ENCODE measurements at regions not wholly inside any gene's neighbourhood (a gene's known extent, or its start where the extent isn't known, plus 50 kb on each side); places are given as distances from the start of the nearest gene placed in this dataset.

DNA sequence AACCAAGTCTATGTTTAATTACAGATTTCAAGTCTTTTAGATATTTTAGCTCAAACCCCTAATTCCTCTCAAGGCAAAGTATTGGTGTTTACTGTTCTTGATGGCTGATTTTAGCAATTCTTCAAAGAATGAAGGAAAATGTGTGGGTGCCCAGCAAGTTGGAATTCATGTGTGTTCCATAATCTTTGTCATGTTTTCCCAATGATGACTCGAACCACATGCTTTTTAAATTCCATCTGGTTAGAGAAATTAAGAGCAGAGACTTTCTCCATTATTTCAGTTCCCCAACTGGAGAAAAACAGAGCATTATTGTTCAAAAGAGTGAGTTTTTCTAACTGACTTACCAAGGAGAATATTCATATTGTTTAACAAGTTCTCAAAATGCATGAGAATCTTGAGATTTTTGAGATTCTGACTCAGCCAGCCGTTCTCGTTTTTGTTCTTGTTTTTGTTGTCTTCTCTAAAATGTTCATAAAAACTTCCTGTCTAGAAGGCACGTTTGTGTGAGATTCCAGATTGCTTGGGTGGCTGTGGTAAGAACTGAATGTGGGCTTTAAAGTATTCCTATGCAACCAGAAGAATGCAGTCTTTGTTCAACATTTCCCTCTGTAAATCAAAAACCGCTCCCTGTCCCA, 404.7 kb downstream of the IRS2 start:
- no CpG with 5 or more reads among the region's 5 CpGs for WGBS (ENCODE audit: extremely low coverage, insufficient coverage, insufficient read length)
- H2BK12ac ChIP-seq (ENCODE audit: low read length): no peak overlapping the region
- no peak overlapping the region for H2AK5ac ChIP-seq (ENCODE audit: low read length)
- H3K36me3 ChIP-seq (ENCODE audit: control insufficient read depth in 1 of 2, insufficient read depth in 2 of 2, low read length in 2 of 2): no peaks in the 10 kb centered on the region
- H3K4ac ChIP-seq (ENCODE audit: low read depth, low read length): peak overlapping the region; percentile 70
- no peak overlapping the region for H3K23ac ChIP-seq (ENCODE audit: low read length)
- H3K27ac ChIP-seq (ENCODE audit: low read depth, low read length): no peak overlapping the region
- H2BK5ac ChIP-seq (ENCODE audit: low read depth, low read length, poor library complexity): no peak overlapping the region
- H3K9me3 ChIP-seq (ENCODE audit: insufficient read depth, low read depth, low read length): peaks cover 1% of the 10 kb centered on the region
- no peak overlapping the region for H3K4me2 ChIP-seq (ENCODE audit: low read length)
- no peak overlapping the region for H3K9ac ChIP-seq (ENCODE audit: low read length)
- no peak overlapping the region for H3K14ac ChIP-seq (ENCODE audit: low read length)
- peaks cover 2% of the 10 kb centered on the region for H3K79me2 ChIP-seq (ENCODE audit: control insufficient read depth, insufficient read depth, low read length, poor library complexity)
- H2AFZ ChIP-seq (ENCODE audit: insufficient read depth, low read length, poor library complexity): no peak overlapping the region
- peak overlapping the region; percentile 61 for H4K8ac ChIP-seq (ENCODE audit: low read depth, low read length)
- H3K27me3 ChIP-seq (ENCODE audit: insufficient read depth, low read length): no peaks in the 10 kb centered on the region
- no peak overlapping the region for H3K4me3 ChIP-seq (ENCODE audit: low read depth, low read length)
- H3K4me1 ChIP-seq (ENCODE audit: control insufficient read depth in 1 of 2, insufficient read depth in 2 of 2, low read length in 2 of 2): peaks cover 0 to 9% of the 10 kb centered on the region in 2 experiments
- no peak overlapping the region for H2BK120ac ChIP-seq (ENCODE audit: insufficient read depth, low read length, poor library complexity)
- no peak overlapping the region for H4K12ac ChIP-seq (ENCODE audit: low read depth, low read length)
- H3K79me1 ChIP-seq (ENCODE audit: low read length): no peaks in the 10 kb centered on the region
- no peak overlapping the region for H4K91ac ChIP-seq (ENCODE audit: low read depth, low read length)
- DNase-seq: peak; percentile 67 to 89
- no peak overlapping the region for H3K18ac ChIP-seq (ENCODE audit: low read length)

DNA sequence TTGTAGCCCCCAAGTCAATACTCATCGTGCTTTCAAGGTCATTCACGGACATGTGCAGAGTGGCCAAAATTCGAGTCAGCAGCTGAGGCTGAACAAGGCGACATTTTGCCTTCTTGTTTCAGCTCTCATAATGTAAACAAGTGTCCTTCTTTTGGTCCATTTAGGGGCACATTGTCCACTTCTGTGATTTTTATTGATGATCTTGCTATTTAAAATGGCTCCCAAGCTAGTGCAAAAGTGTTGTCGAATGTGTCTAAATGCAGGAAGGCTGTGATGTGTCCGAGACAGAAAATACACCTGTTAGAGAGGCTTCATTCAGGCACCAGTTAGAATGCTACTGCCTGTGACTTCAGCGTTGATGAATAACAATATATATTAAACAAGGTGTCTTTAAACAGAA, 405.9 kb downstream of the IRS2 start:
- H3K36me3 ChIP-seq (ENCODE audit: control insufficient read depth in 1 of 2, insufficient read depth in 2 of 2, low read length in 2 of 2): no peaks in the 10 kb centered on the region
- H4K12ac ChIP-seq (ENCODE audit: low read depth, low read length): no peak overlapping the region
- H4K8ac ChIP-seq (ENCODE audit: low read depth, low read length): no peak overlapping the region
- H3K23ac ChIP-seq (ENCODE audit: low read length): no peak overlapping the region
- H3K79me2 ChIP-seq (ENCODE audit: control insufficient read depth, insufficient read depth, low read length, poor library complexity): peaks cover 2% of the 10 kb centered on the region
- no peak overlapping the region for H3K18ac ChIP-seq (ENCODE audit: low read length)
- no CpG with 5 or more reads among the region's 7 CpGs for WGBS (ENCODE audit: extremely low coverage, insufficient coverage, insufficient read length)
- peaks cover 0 to 9% of the 10 kb centered on the region in 2 experiments for H3K4me1 ChIP-seq (ENCODE audit: control insufficient read depth in 1 of 2, insufficient read depth in 2 of 2, low read length in 2 of 2)
- no peak overlapping the region for H3K27ac ChIP-seq (ENCODE audit: low read depth, low read length)
- no peak overlapping the region for H3K4ac ChIP-seq (ENCODE audit: low read depth, low read length)
- H3K4me2 ChIP-seq (ENCODE audit: low read length): no peak overlapping the region
- no peak for DNase-seq
- no peak overlapping the region for H4K91ac ChIP-seq (ENCODE audit: low read depth, low read length)
- H3K4me3 ChIP-seq (ENCODE audit: low read depth, low read length): no peak overlapping the region
- peaks cover 1% of the 10 kb centered on the region for H3K9me3 ChIP-seq (ENCODE audit: insufficient read depth, low read depth, low read length)
- H2AFZ ChIP-seq (ENCODE audit: insufficient read depth, low read length, poor library complexity): no peak overlapping the region
- H2BK12ac ChIP-seq (ENCODE audit: low read length): no peak overlapping the region
- H2AK5ac ChIP-seq (ENCODE audit: low read length): no peak overlapping the region
- H3K27me3 ChIP-seq (ENCODE audit: insufficient read depth, low read length): no peaks in the 10 kb centered on the region
- H3K14ac ChIP-seq (ENCODE audit: low read length): no peak overlapping the region
- H2BK120ac ChIP-seq (ENCODE audit: insufficient read depth, low read length, poor library complexity): no peak overlapping the region
- no peaks in the 10 kb centered on the region for H3K79me1 ChIP-seq (ENCODE audit: low read length)
- H3K9ac ChIP-seq (ENCODE audit: low read length): no peak overlapping the region
- no peak overlapping the region for H2BK5ac ChIP-seq (ENCODE audit: low read depth, low read length, poor library complexity)

DNA sequence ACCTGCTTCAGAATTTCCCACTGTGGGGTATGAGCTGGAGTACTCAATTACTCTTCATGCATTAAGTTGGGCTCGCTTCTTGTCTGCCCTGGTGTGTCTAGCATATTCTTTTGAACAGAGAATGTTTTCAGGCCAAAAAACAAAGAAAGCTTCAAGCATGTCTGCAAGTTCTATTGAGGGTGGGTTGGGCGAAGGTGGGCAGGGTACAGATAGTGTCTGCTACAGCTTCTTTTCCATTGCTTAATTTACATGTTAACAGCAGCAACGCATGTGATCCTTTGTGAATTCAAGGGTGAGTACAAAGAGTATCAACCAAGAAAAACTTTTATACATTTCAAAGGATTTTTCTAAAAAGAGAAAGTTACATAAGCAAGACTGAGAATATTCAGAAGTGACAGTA, 406.5 kb downstream of the IRS2 start:
- no peak overlapping the region for H3K4me2 ChIP-seq (ENCODE audit: low read length)
- no peak overlapping the region for H4K8ac ChIP-seq (ENCODE audit: low read depth, low read length)
- no peak overlapping the region for H3K14ac ChIP-seq (ENCODE audit: low read length)
- H3K79me1 ChIP-seq (ENCODE audit: low read length): no peaks in the 10 kb centered on the region
- H2AFZ ChIP-seq (ENCODE audit: insufficient read depth, low read length, poor library complexity): no peak overlapping the region
- H3K36me3 ChIP-seq (ENCODE audit: control insufficient read depth in 1 of 2, insufficient read depth in 2 of 2, low read length in 2 of 2): no peaks in the 10 kb centered on the region
- no peak for DNase-seq
- no peak overlapping the region for H3K18ac ChIP-seq (ENCODE audit: low read length)
- H3K4me1 ChIP-seq (ENCODE audit: control insufficient read depth in 1 of 2, insufficient read depth in 2 of 2, low read length in 2 of 2): peaks cover 0 to 9% of the 10 kb centered on the region in 2 experiments
- no peak overlapping the region for H3K4me3 ChIP-seq (ENCODE audit: low read depth, low read length)
- peaks cover 1% of the 10 kb centered on the region for H3K9me3 ChIP-seq (ENCODE audit: insufficient read depth, low read depth, low read length)
- no peak overlapping the region for H2BK120ac ChIP-seq (ENCODE audit: insufficient read depth, low read length, poor library complexity)
- H3K79me2 ChIP-seq (ENCODE audit: control insufficient read depth, insufficient read depth, low read length, poor library complexity): peaks cover 2% of the 10 kb centered on the region
- no peak overlapping the region for H2BK12ac ChIP-seq (ENCODE audit: low read length)
- no peak overlapping the region for H2AK5ac ChIP-seq (ENCODE audit: low read length)
- no peak overlapping the region for H3K4ac ChIP-seq (ENCODE audit: low read depth, low read length)
- no peak overlapping the region for H3K9ac ChIP-seq (ENCODE audit: low read length)
- no peak overlapping the region for H4K91ac ChIP-seq (ENCODE audit: low read depth, low read length)
- H3K27ac ChIP-seq (ENCODE audit: low read depth, low read length): no peak overlapping the region
- no peaks in the 10 kb centered on the region for H3K27me3 ChIP-seq (ENCODE audit: insufficient read depth, low read length)
- H3K23ac ChIP-seq (ENCODE audit: low read length): no peak overlapping the region
- WGBS (ENCODE audit: extremely low coverage, insufficient coverage, insufficient read length): no CpG with 5 or more reads among the region's 3 CpGs
- H4K12ac ChIP-seq (ENCODE audit: low read depth, low read length): no peak overlapping the region
- H2BK5ac ChIP-seq (ENCODE audit: low read depth, low read length, poor library complexity): no peak overlapping the region

DNA sequence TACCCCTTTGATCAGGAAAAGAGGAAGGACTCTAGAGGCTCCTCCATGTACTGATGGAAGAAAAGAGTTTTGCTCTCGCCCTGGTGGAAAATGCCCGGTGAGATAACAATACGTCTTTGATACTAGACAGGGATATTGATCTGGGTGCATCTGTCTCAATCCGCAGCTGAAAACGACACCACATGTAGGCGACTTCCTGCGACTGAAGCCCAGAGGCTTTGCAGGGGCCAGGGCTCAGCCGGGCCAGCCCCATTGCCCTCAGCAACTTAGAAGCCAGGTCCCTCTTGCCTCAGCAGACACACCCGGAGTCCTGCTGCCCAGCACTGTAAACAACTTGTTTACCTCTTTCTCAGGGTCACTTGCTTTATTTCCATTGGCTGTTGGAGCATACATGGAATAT, 409.4 kb downstream of the IRS2 start:
- Histone ChIP-seq H3K4me3 (ENCODE audit: low read depth, low read length) (no peak overlapping the region), H3K79me1 (ENCODE audit: low read length) (no peaks in the 10 kb centered on the region), H3K4ac (ENCODE audit: low read depth, low read length) (no peak overlapping the region), H3K27me3 (ENCODE audit: insufficient read depth, low read length) (no peaks in the 10 kb centered on the region), H4K91ac (ENCODE audit: low read depth, low read length) (no peak overlapping the region), H3K18ac (ENCODE audit: low read length) (no peak overlapping the region), H3K4me1 (ENCODE audit: control insufficient read depth in 1 of 2, insufficient read depth in 2 of 2, low read length in 2 of 2) (peaks cover 0 to 1% of the 10 kb centered on the region in 2 experiments), H2BK120ac (ENCODE audit: insufficient read depth, low read length, poor library complexity) (no peak overlapping the region), H2AK5ac (ENCODE audit: low read length) (no peak overlapping the region), H2BK12ac (ENCODE audit: low read length) (no peak overlapping the region), H3K27ac (ENCODE audit: low read depth, low read length) (no peak overlapping the region), H3K79me2 (ENCODE audit: control insufficient read depth, insufficient read depth, low read length, poor library complexity) (peaks cover under 1% of the 10 kb centered on the region), H3K36me3 (ENCODE audit: control insufficient read depth in 1 of 2, insufficient read depth in 2 of 2, low read length in 2 of 2) (no peaks in the 10 kb centered on the region), H2BK5ac (ENCODE audit: low read depth, low read length, poor library complexity) (no peak overlapping the region), H3K14ac (ENCODE audit: low read length) (no peak overlapping the region), H4K12ac (ENCODE audit: low read depth, low read length) (no peak overlapping the region), H2AFZ (ENCODE audit: insufficient read depth, low read length, poor library complexity) (no peak overlapping the region), H3K9me3 (ENCODE audit: insufficient read depth, low read depth, low read length) (peaks cover 2% of the 10 kb centered on the region), H4K8ac (ENCODE audit: low read depth, low read length) (no peak overlapping the region), H3K9ac (ENCODE audit: low read length) (no peak overlapping the region), H3K23ac (ENCODE audit: low read length) (no peak overlapping the region), H3K4me2 (ENCODE audit: low read length) (no peak overlapping the region)
- no peak for DNase-seq
- no CpG with 5 or more reads among the region's 9 CpGs for WGBS (ENCODE audit: extremely low coverage, insufficient coverage, insufficient read length)

Measured in trophoblast cell (in vitro differentiated cells and primary cell).